ENCODE measurements at regions not wholly inside any gene's neighbourhood (a gene's known extent, or its start where the extent isn't known, plus 50 kb on each side); places are given as distances from the start of the nearest gene placed in this dataset.

GRCh38 chr5:56606192-56606591 is 209.2 kb upstream of the MAP3K1 start (continued):
- TF ChIP-seq BCL3 (CRISPR knock-in tag; IDR thresholded peaks at IDR 0.05): no peak
- no peak for TF ChIP-seq ZNF3 (CRISPR knock-in tag; IDR thresholded peaks at IDR 0.05)
- no peak for TF ChIP-seq IRF1 (CRISPR knock-in tag; IDR thresholded peaks at IDR 0.05; ENCODE audit: low read depth)
- TF ChIP-seq PRMT3 (CRISPR knock-in tag; IDR thresholded peaks at IDR 0.05; ENCODE audit: borderline replicate concordance, low read depth): no peak

GRCh38 chr5:56605231-56605630 is 210.1 kb upstream of the MAP3K1 start:
- in situ Hi-C loops (cut with HindIII; ENCODE audit: extremely low pct_ligation_motif_present, low pct_unique_long_range_greater_than_20kb): no loop called here
- BruUV-seq (replicated peaks): no TSS peak
- TF ChIP-seq EHMT2 (IDR thresholded peaks at IDR 0.05; ENCODE audit: borderline replicate concordance, low read depth, low read length): no peak
- Histone ChIP-seq H3K27ac (ENCODE audit: extremely low read length, insufficient read depth, low read length) (no peak overlapping the region), H3K4me3 (replicated peaks in 1 of 3; ENCODE audit: insufficient read depth in 1 of 3, low read depth in 2 of 3, low read length in 3 of 3) (no peak overlapping the region), H3K4me1 (ENCODE audit: insufficient read depth, low read length) (no peaks in the 10 kb centered on the region), H3K36me3 (replicated peaks in 1 of 2; ENCODE audit: control insufficient read depth in 1 of 2, insufficient read depth in 2 of 2, low read length in 2 of 2) (no peaks in the 10 kb centered on the region), H3K79me2 (ENCODE audit: insufficient read depth, low read length) (no peaks in the 10 kb centered on the region), H2AFZ (ENCODE audit: low read length) (no peak overlapping the region), H4K20me1 (ENCODE audit: insufficient read depth, low read length) (no peaks in the 10 kb centered on the region), H3K4me2 (ENCODE audit: low read depth, low read length) (no peak overlapping the region), H3K9me3 (ENCODE audit: low read length) (no peaks in the 10 kb centered on the region), H3K27me3 (ENCODE audit: control insufficient read depth in 1 of 2, insufficient read depth in 2 of 2, low read length in 2 of 2) (peaks cover 0 to 20% of the 10 kb centered on the region in 2 experiments; a peak in 2 of 5 replicates), H3K9ac (ENCODE audit: insufficient read depth, low read depth, low read length) (no peak overlapping the region)
- no peak for ATAC-seq
- CTCF ChIA-PET (ENCODE audit: low intra/inter-chr PET ratio, low total read pairs): no interaction called here
- no peak for DNase-seq (ENCODE audit: low spot score)
- no peak for FAIRE-seq
- 65% methylated on average over 5 of the region's 5 CpGs for WGBS (ENCODE audit: low lambda C conversion rate)
- POLR2A ChIA-PET: no interaction called here
- intact Hi-C loops (cut with micrococcal nuclease; ENCODE audit: unreplicated experiment): no loop called here

All from HepG2 (cell line).